NCI-H1092 (cell line): ENCODE measurements at regions not wholly inside any gene's neighbourhood (a gene's known extent, or its start where the extent isn't known, plus 50 kb on each side); places are given as distances from the start of the nearest gene placed in this dataset.

Experiments used
- DNase-seq: peaks from one replicate; lab custom pipeline; 2025; lab: John Stamatoyannopoulos, UW

DNA sequence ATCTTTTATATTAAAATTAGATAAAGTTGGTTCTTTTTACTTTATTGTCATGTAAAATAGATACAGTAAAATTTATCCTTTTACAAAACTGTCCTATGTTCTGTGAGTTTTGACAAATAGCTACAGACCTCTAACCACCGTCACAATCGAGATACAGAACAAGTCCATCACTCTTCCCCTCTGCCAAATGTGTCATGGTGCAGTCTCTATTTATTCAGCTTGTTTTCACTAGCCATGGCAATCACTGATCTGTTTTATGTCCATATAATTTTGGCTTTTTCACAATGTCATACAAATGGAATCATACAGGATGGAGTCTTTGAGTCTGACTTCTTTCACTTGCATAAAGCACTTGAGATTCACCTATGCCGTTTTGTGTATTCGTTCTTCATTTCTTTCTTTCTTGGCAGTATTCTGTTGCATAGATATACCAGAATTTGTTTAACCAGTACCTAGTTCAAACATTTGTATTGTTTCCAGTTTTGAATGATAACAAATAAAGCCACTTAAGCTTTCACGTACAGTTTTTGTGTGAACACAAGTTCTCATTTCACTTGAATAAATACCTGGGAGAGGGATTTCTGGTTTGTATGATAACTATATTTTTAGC lies 273.2 kb upstream of the MPDZ start:
- DNase-seq, result peak; percentile 60

DNA sequence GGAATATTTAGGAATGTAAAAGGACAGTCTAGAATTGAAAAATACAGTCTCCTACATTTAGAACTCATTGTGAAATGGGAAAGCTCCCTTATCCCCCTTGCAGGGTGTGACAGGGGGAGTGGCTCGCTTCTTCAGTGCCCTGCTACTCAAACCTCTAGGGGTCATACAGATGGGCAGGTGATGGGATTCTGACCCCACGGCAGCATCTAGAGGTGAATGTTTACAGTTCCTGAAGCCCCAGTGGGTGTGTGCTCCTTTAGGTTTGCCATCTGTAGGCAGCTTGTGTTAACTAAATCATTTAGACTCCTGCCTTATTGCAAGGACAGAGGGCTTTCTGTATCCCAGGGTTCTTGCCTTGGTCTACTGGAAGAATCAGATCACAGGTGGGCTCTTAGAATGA lies 271.0 kb upstream of the MPDZ start:
- DNase-seq, result no peak

DNA sequence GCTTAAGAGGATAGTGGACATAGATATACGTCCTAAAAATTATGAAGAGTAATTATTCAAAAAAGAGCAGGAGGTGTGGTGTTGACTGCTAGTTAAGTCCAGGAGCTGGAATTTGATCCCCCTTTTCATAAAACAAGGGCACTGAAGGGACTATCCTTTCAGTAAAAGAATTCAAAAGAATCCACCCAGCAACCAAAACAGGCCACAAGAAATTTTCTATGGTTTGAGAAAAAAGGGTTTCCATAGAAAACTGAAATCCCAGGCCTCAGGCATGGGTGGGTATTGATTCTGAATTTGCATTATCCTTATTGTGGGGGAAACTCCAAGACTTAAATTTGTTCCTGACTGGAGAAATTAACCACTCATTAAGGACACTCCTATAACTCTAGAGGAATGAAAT lies 269.0 kb upstream of the MPDZ start:
- DNase-seq, result no peak

DNA sequence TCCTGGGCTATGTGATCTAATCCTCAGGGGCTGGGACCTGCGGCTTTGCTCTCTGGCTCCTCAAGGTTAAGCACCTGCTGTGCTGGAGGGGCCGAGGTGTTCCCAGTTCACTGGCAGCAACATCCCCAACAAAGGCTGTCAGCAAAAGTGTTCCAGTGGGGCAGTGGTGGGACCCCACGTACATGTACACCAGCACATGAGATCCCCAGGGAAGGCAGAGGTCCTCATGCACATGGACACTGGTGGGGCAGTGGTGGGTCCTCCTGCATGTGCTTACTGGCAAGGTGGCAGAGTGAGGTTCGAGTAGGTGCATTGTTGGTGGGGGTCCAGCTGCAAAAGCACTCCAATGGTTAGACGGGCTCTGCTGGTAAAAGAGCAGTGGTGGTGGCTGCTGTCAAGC lies 255.6 kb upstream of the MPDZ start:
- DNase-seq, result no peak

DNA sequence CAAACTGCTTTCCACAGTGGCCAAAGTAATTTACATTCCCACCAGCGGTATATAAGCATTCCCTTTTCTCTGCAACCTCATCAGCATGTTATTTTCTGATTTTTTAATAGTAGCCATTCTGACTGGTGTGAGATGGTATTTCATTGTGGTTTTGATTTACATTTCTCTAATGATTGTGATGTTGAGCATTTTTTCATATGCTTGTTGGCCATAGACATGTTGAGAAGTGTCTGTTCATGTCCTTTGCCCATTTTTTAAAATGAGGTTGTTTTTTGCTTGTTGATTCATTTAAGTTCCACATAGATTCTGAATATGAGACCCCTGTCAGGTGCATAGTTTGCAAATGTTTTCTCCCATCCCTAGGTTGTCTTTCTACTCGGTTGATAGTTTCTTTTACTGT lies 254.5 kb upstream of the MPDZ start:
- DNase-seq, result no peak

DNA sequence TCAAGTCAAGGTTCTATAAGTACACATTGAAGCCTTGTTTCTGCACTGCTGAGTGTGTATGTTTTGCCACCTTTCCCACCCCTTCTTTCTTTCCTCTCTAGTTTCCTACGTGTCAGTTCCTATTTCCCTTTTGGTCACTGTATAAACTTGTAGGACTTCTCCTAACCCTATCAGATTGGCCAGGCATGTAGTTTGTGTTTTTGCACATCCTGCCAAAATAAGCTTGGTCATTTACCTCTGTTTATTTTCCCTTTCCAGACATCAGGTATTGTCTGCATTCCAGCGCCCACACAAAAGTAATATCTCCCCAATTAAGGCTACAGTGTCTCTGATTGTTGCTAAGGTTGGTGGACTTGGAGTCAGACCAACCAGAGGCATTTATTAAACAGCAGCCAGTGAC lies 252.9 kb upstream of the MPDZ start:
- no peak for DNase-seq

DNA sequence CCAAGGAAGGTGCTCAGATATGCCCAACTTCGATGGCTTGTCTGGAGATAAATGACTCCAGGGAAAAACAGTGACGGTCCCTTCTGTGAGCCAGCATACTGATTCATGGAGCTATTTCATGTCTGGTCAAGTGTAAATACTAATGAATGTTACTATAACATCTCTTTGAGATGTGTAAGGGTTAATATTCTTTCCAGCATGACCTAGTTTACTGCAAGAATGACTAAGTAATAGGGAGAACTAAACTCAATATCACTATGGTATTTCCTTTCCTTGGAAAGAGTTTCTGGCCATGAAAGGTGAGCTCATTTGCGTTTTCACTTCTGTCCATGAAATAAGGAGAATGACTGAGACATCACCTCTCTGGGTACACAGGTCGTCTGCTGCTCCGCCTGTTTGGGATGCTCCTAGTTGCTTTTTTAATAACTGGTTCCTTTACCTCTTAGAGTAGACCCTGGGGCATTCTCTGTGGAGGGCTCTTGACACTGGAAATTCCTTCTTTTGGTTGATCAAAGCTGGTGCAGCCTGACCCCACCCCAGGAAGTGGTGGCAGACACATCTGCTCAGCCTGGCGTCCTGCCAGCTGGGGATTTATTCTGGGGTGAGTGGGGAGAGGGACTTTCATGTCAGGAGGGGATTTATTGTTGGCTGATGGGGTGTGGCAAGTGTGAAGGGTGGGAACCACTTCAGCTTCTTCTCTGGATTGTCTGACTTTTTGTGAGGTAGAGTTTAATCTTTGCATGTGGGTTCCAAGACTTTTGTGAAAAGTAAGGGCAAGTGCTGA lies 250.0 kb upstream of the MPDZ start:
- DNase-seq, result peak; percentile 7

DNA sequence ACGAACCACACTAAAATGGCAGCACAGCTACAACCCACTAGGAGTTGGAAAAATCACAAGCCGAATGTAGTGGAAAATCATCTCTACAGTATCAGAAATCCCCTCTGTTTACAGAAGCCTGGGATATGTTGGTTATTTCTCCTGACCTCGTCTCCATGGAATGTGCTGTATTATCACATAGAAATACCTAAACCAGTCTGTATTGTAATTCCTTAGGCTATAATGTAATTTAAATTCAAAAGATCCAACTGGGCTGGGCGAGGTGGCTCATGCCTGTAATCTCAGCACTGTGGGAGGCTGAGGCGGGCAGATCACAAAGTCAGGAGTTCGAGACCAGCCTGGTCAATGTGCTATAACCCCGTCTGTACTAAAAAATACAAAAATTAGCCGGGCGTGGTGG lies 244.8 kb upstream of the MPDZ start:
- no peak for DNase-seq

DNA sequence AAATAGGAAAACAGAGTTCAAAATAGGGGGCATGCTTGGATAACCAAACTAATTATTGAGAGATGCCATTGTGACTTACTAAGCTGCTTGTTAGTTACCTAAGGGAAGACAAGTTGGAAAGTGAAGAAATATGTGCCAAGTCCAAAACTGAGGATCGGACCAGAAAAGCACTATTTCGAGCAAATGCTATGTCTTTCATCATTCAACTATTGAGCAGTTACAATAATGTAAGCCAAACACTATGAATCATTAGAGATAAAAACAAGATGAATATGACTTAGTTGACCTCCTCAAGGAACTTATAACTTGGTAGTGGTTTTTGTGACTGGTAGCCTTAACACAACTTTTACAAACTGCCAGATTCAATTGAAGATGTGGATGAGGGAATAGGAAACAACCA lies 240.6 kb upstream of the MPDZ start:
- no peak for DNase-seq

DNA sequence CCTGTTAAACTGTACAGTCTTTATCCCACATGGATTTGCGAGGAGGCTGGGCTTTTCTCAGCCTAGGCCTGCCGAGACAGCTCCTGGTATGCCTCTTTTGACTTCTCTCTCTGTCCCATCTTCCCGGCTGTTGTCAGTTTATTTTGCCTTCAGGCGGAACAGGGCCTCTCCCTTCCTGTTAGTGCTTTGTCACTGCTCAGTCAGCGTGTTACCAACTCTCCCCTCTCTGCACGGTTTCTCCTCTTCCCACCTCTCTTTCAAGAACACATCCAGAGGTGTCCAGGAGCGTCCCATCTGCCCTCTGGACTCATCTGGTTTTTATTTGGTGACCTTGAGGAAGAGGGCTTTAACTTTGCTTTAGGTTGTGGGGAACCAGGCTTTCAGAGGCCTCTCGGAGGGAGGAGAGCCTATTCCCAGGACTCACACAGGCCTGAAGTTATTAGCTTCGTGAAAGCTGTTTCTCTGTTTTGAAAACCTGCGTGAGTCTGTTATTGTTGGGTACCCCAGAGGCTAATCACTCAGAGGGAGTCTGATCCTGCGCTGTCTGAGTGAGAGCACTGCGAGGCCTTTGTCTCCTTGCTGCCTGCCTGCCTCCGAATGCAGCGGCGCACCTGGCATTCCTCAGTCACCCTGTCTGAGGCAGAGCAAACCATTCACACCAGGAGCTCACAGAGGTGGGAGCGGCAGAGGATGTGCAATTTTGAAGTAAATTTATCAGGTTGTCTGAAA lies 234.4 kb upstream of the MPDZ start:
- DNase-seq, result peak; percentile 22

DNA sequence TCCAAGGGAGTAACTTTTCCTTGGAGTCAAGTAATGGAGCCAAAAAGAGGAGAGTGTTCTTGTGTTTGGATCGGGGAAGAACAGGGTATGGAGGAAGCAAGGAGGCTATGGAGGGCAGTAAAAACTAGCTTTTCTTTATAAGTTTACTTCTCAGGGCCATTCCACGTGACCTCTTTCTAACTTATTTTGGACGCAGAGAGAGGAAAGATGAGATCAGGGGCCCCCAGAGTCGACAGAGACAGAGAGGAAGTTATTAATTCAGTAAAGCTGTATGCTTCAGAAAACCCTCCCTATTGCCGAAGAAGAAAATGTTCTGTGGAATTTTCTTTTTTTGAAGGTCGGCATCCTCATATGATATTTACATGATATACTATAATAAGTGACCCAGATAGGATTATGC lies 233.8 kb upstream of the MPDZ start:
- DNase-seq, result no peak

DNA sequence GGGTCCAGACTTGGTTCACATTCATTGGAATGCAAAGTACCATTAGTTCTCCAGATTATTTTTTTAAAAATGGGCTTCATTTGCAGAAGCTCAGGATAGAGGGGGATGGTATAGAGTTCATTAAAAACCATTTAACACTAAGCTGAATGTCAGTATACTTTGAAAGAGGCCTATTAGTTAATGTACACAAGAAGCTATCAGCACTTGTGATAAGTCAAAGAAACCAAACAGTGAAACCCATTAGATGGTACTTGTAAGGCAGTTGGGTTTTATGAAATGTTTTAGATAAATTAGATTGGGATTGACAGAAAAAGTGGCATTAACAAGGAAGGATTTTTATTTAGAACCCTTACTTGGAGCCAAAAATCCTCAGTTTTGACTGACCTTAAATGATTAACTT lies 229.2 kb upstream of the MPDZ start:
- DNase-seq, result no peak

DNA sequence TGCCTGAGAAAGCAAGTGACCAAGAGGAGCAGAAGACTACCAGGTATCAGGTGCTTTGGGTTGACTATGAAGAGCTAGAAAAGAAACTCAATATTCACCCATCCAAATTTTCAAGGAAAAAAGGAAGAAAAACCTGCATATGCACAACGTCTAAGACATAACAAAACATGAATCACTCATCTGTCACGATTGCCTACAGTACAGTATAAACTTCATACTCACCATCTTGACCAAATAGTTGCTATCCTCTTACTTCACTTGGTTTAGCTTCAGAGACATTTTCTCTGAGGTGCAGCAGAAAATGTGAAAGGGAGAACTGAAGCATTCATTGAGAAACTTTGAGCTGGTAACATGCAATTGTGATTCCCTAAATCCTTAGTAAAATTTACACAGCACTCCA lies 228.6 kb upstream of the MPDZ start:
- DNase-seq, result no peak

DNA sequence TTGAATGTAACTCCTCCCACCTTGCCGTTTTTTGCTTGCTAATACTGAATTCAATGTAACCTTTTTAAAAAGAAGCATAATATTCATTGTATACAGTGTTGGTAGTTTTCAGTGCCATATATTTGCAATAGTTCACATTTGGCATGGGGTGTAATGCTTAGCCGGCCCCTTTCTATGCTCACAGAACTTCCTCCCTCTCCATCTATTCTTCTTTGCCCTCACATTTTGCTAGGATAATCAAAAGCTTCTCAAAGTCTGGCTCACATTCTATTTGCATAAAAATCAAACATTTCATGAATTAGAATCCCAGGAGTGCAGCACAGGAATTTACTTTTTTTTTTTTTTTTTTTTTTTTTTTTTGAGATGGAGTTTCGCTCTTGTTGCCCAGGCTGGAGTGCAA lies 226.3 kb upstream of the MPDZ start:
- DNase-seq, result no peak

DNA sequence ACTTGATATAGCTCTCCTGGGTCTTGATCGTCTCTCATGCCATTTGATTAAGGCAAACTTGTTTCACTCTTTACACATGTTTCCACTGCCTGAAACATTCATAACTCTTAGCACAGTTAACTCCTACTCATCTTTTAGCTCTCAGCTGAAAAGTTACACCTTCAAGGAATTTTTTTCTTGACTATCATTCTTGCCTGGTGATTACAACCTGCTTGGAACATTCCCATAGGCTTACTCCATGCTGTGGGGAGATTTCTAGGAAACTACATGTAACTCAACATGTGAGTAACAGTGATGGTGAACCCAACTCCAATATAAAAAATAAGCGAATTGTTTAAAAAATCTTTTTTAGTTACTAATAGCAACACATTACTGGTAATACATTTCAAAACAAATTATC lies 224.1 kb upstream of the MPDZ start:
- DNase-seq, result no peak

DNA sequence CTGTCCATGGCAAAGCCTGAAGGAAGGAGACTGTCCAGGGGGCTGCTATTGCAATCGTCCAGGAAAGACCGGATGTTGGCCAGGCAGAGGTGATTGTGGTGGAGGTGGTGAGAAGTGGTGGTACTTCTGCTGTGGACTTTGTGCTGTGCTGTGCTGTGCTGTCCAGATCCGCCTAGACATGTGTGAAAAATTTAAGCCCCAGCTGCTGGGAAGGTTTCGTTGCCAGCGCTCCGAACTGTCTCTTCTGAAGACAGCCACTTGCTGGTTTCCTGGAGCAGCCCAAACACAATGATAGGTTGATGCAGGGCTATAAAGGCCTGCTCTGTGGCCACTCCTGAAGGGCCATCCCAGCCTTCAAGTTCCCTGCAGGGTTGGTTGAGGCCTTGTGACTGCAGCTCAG lies 223.0 kb upstream of the MPDZ start:
- no peak for DNase-seq

DNA sequence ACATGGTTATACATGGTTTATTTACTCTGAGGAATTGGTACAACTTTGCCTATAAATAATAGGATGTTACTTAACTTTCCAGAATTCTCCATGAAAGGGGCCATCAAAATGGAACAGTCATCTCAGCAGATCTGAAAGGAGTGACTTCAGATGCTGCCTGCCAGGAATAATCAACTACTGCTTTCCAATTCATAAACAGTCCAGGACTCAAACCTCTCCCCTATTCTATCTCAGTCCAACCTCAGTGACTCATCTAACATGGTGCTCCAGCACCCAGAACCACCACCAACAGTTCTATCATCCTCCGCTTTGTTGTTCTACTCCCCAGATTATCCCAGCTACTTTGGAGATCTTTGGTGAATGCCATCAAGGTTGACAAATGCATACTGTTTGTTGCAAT lies 221.5 kb upstream of the MPDZ start:
- no peak for DNase-seq

DNA sequence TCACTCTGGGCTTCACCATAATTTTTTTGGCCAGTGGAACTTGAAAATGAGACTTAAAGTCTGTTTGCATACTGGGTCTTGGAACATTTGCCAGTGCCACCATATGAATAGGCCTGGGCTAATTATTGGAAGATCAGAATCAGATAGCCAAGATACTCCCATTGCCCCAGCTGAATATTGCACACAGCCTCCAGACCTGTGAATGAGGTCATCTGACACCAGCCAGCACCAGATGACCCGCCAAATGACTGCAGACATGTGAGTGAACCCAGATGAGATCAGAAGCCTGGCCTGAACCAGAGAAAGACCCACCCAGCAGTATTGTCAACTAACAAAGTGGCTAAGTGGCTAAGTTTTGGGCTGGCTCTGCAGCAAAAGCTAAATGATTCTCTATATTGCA lies 220.5 kb upstream of the MPDZ start:
- no peak for DNase-seq

DNA sequence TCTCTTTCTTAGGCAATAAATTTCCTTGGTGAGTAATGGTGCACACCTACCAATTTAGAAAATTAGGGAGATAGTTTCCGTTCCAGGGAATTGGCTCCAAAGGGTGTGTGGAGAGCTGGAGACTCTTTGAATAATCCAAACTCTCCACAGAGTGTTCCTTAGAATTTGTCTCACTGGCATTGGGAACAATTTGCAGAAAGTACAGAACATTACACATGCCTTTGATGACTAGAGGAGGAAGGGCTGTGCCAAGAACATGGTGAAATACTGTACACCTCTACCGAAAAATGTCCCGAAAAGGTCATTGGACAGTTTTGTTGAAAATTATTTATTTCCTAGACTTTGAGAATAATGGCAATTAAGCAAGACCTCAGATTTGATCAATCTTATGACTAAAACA lies 214.2 kb upstream of the MPDZ start:
- DNase-seq, result no peak

DNA sequence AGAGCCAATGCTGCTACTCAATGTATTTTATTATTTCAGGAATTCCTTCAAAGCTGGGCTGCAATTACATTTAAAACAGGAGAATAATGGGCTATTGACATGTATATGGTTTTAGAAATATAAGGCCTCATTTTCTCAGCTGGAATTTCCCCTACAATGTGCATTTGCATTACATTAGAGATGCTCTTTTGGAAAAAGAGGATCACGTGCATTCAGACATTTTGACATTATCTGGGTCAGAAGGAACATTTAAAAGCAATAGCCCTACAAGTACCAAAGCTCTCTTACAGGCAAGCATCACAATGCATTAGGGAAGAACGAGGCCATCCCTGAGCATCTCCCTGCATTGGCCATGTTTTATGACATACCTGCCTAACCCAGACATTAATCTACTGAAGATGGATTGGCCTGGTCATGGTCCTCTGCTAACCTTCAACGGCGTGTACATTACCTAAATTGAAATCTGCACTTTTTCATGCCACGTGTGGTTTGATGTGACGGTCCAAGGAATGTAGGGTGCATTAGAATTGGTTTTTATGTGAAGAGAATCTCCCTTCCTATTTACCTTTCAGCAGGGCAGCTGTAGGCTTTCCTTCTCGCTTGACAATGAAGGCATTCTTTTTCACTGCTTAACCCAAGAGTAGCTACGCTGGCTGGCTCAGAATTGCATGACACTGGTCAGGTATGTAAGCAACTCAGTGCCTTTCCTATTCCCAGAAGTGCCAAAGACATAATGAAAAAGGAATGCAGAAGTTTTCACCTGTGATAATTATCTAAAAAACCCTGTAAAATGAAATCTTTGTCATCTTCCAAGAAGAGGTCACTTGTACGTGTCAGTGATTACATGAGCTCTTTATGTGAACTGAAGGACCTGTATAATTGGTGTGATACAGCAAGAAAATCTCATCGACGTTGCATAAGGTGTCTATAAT lies 212.3 kb upstream of the MPDZ start:
- no peak for DNase-seq

DNA sequence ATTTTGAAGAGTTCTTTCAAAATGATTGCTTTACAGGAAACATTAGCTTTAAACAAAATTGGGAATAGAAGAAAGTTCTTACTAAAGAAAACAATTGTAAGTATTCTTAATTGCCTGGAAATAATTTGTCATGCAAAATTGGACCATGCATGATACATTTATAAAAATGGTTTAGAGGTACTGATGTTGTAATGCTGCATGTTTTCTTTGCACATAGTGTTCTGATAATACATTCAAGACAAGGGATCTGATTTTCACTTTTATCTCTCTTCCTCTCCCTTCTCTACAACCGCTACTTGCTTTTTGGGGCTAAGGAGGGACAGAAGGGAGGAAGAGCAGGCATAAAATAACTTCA lies 211.6 kb upstream of the MPDZ start:
- DNase-seq, result no peak

DNA sequence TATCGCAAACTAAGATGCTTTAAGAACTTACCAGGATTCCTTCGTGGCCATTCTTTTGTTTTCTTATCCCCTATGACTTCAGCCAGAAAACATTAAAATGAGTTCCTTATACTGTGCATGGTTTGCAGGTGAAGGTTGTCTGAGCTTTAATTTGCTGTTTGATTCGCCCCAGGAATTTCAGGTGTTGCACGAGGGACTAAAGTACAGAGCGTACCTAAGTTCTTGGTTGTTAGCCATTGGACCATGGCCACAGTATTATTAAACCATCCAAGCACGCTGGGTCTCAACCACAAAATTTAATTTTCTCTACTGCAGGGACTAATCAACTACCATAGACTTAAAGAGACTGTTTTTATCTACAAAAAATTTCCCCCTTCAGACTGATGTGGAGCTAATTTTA lies 208.4 kb upstream of the MPDZ start:
- DNase-seq, result no peak
